Choroid plexus epithelial cell (primary cell): ENCODE measurements at regions not wholly inside any gene's neighbourhood (a gene's known extent, or its start where the extent isn't known, plus 50 kb on each side); places are given as distances from the start of the nearest gene placed in this dataset.

Experiments
- DNase-seq: peaks from one replicate; pipeline ENCODE4 v3.0.0-alpha.2; 2010; ENCODE audit warnings: low read depth
- H3K4me3 ChIP-seq: 2 replicates; pipeline ENCODE4 v1.5.1; 2011; ENCODE audit warnings: low read depth, mild to moderate bottlenecking, control low read depth, low read length, moderate library complexity
- CTCF ChIP-seq: conservative IDR thresholded peaks from 2 replicates; pipeline ENCODE4 v1.5.1; 2011; ENCODE audit warnings: low read depth, mild to moderate bottlenecking, control low read depth, inconsistent platforms, low read length, moderate library complexity

- no peak for TF ChIP-seq CTCF
- no peak for DNase-seq
- H3K4me3 ChIP-seq: no peak overlapping the region
These were observed 178.1 kb downstream of the MREG start for GRCh38 chr2:215835231-215835630.

GRCh38 chr2:215833531-215834162 is 179.7 kb downstream of the MREG start:
- no peak for TF ChIP-seq CTCF
- no peak overlapping the region for H3K4me3 ChIP-seq
- peak; percentile 96 for DNase-seq

DNA sequence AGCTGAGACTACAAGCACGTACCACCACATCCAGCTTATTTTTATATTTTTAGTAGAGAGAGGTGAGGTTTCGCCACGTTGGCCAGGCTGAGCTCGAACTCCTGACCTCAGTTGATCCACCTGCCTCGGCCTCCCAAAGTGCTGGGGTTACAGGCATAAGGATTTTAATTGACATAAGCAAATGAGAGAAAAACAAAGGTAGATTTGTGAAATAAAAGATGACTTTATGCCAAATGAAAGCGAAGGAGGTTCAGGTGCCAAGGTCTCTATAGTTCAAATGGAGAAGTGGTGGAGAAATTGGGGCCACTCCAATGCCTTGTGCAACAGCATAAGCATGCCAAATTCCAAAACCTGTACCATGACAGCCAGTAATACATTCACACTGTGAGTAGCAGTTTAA is 180.6 kb downstream of the MREG start:
- H3K4me3 ChIP-seq: no peak overlapping the region
- DNase-seq: no peak
- no peak for TF ChIP-seq CTCF

DNA sequence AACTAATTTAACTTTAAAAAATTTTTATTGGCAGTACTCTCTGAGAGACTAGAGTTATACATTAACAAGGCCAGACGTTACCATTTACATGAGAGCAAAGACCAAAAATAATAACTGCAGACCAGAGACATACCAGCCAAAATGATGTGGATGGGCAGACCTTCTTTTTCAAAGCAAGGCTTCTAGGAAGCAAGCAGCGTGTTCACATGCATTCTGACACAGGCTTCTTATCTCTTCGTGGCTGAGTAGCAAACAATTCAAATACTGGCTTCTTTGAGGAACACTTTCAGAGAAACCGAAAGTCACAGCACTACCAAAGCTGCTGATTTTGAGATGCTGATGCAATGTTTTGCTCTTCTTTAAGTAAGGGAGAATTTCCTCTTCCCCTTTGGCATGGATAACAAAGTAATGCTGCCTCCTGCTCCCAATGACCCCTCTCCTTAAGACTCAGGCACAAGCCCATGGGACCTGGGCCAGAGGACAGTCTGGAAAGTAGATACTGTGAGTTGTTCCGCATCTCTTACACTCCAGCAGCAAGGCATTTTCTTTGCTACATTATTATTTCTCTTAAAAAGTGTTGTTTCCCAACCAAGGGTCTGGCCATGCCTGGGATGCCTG is 181.9 kb downstream of the MREG start:
- no peak overlapping the region for H3K4me3 ChIP-seq
- DNase-seq: peak; percentile 79
- no peak for TF ChIP-seq CTCF

- H3K4me3 ChIP-seq: no peak overlapping the region
- DNase-seq: peak; percentile 73
- TF ChIP-seq CTCF: no peak
These were observed 183.0 kb downstream of the MREG start for GRCh38 chr2:215830304-215830703.

GRCh38 chr2:215829261-215829660 is 184.1 kb downstream of the MREG start:
- DNase-seq: no peak
- no peak overlapping the region for H3K4me3 ChIP-seq
- no peak for TF ChIP-seq CTCF
